ENCODE measurements at regions not wholly inside any gene's neighbourhood (a gene's known extent, or its start where the extent isn't known, plus 50 kb on each side); places are given as distances from the start of the nearest gene placed in this dataset.
"Not testable (repeated sequence)": the region's sequence is repeated elsewhere in the genome, so short reads cannot be mapped to it uniquely, and the experiment has no call there.

DNA sequence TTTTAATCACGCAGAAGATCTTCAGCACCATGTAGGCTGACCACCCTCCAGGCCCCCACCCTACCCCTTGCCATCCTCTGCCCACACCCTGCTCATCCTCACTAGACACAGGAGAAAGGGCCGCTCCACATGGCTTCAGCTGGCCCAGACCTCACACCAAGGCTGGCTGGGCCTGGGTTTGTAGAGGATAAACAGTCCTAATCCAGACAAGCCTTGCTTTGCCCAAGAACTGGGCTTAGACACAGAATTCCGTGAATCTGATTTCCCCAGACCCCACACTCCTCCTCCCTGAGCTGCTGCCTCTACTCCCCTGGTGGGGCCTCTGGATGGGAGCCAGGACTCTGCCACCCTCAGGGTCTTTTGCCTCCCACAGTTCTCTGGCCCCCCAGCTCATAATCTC, 185.3 kb downstream of the CYP26B1 start:
- DNase-seq (ENCODE audit: extremely low read depth in 1 of 2, low read depth in 1 of 2): no peak

DNA sequence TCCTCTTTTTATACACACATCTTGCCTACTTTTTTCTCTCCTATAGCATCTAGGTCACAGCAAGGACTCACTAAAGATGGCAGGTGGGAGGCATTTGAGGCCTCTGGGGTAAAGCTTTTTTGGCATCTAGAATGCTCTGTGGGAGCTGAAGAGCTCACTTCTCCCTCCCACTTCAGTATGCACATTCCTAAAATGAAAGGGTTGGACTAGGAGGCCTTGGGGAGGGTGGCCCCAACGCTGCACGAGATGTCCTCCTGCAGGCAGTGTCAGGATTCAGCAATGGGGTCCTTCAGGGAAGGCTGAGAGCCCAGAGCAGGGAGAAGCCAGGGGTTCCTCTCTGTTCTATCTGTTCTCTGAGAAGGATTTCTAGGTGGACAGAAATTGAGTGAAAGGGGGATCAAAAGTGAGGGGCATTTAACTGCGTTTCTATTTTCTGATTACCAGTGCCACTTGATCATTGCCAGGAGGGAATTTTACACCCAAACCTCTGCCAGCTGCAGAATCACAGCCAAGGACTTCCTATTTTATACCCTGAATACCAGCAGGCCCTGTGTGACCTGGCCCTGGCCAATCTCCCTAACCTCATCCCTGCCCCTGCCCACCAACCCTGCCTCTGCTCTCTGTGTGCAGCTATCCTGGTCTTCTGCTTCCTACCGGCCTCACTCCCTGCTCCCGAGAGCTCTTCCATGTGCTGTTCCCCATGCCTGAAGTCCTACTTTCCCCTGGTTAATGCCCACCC, 186.2 kb downstream of the CYP26B1 start:
- no peak for DNase-seq (ENCODE audit: extremely low read depth in 1 of 2, low read depth in 1 of 2)

GRCh38 chr2:71959494-71959893, 188.2 kb downstream of the CYP26B1 start:
- no peak for DNase-seq (ENCODE audit: extremely low read depth in 1 of 2, low read depth in 1 of 2)

DNA sequence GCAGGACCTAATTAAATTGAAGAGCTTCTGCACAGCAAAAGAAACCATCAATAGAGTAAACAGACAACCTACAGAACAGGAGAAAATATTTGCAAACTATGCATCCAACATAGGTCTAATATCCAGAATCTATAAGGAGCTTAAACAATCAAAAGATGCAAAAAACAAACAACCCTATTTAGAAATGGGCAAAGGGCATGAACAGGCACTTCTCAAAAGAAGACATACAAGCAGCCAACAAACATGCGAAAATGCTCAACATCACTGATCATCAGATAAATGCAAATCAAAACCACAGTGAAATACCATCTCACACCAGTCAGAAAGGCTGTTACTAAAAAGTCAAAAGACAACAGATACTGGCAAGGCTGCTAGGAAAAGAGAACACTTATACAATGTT, 189.2 kb downstream of the CYP26B1 start:
- not testable (repeated sequence) for DNase-seq (ENCODE audit: extremely low read depth in 1 of 2, low read depth in 1 of 2)

DNA sequence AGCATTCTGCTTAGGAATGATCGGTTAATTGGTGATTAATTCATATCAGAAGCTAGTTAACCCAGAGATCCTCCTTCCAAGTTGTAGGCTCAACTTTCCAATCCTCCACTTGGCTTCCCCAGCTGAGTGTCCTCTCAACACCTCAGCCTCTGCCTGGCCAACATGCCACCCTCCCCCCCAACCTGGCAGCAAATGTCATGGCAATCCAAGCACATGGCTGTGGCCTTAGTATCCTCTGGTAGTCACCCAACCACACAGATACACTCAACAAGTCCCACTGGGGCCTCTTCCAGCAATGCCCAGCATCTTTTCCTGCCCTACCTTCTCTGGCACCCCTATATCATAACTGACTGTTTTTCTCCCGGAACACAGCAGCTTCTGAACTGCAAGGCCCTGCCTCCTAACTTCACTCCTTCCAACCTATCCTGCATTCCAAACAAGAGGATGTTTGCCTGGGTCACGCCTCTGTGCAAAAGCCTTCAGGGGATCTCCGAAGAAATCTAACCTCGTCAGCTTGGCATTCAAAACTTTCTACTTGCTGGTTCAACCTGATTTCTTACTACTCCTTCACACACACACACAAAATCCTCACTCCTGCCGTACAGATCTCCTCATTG, 195.0 kb downstream of the CYP26B1 start:
- DNase-seq (ENCODE audit: extremely low read depth in 1 of 2, low read depth in 1 of 2): no peak

DNA sequence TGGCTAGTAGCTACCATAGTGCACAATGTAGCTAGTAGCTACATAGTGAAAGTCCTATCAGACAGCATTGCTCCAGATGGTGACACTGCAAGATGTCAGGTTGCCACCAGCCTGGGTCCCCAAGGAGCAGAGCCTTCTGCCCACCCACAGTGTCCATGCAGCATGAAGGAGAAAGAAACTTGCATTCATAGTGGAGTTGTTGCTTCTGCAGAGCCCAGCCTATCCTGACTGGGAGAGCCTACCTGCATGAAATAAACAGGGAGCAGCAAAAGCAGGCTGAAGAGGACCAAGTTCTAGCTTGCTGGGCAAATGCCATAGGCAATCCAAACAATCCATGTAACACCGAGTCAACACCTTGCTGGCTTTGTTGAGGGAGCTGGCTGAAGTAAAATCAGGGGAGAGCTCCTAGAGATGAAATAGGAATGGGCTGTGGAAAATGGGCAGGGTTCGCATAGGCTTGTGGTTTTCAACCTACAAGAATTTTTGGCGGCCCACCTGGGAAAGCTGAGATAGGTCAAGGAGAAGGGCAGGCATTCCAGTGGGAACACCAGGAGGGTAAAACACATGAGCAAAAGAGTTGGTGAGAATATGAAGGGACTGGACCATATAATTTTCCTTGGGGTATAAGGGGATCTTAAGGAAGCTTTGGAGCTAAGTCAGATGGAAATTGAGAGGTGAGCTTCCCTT, 195.8 kb downstream of the CYP26B1 start:
- no peak for DNase-seq (ENCODE audit: extremely low read depth in 1 of 2, low read depth in 1 of 2)

DNA sequence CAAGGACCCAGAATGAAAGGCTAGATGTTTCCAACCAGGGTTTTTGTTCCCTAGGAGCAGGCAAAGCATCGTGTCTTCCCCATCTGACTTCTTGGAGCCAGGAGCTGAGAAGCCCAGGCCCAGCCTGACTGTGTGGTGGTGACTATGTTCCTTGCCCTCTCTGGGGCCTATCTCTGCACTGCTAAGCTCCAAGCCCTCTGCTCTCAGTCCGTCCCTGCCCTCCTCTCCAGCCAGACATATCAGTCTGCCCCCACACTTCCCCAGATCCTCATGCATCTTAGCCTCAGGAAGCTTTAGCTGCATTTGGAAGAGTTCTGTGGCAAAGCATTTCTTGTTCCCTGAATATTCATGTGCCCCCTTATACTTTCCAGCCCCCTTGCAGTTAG, 196.6 kb downstream of the CYP26B1 start:
- no peak for DNase-seq (ENCODE audit: extremely low read depth in 1 of 2, low read depth in 1 of 2)

DNA sequence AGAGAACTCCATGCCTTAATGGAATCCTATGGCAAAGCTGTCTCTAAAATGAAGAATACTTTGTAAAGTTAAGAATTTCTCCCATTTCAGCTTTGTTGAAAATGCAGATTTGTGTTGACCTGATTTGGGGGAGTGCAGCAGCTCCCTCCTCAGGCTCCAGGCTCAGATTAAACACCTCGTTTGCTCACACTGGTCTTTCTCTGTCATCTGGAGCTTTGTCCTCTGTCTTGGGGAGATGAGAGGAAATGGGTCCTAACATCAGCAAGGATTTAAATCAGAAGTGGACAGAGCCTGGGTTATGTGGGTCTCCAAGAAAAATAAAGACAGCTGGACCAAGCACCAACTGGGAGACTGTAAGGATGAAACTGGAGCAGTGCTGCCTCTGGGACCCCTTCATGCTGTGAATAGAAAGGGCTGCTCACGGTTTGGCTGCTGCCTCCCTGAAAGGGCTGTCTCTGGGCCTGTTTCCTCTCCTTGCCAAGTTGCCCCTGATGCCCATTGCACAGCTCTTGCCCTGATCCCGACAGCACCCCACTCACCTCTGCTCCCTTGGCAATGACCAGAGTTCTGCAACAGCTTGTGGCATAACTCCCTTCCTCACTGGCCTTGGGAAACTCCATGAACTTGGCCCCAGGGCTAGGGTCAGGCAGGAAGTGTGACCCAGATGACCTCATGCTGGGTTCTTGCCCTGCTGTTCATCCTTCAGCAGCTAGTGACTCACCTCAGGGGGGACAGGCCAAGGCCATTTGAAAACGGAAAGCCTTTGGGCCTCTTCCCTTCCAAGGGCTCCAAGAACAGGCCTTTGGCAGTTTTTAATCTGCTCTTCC, 197.2 kb downstream of the CYP26B1 start:
- no peak for DNase-seq (ENCODE audit: extremely low read depth in 1 of 2, low read depth in 1 of 2)

- DNase-seq (ENCODE audit: extremely low read depth in 1 of 2, low read depth in 1 of 2): no peak
Observed at GRCh38 chr2:71949537-71949798, 198.2 kb downstream of the CYP26B1 start.

GRCh38 chr2:71948781-71949536, 198.7 kb downstream of the CYP26B1 start:
- no peak for DNase-seq (ENCODE audit: extremely low read depth in 1 of 2, low read depth in 1 of 2)

- DNase-seq (ENCODE audit: extremely low read depth in 1 of 2, low read depth in 1 of 2): no peak
Observed at GRCh38 chr2:71947809-71948208, 199.9 kb downstream of the CYP26B1 start.

GRCh38 chr2:71945603-71945959, 202.1 kb downstream of the CYP26B1 start:
- no peak for DNase-seq (ENCODE audit: extremely low read depth in 1 of 2, low read depth in 1 of 2)

GRCh38 chr2:71944806-71945602, 202.7 kb downstream of the CYP26B1 start:
- DNase-seq (ENCODE audit: extremely low read depth in 1 of 2, low read depth in 1 of 2): no peak

DNA sequence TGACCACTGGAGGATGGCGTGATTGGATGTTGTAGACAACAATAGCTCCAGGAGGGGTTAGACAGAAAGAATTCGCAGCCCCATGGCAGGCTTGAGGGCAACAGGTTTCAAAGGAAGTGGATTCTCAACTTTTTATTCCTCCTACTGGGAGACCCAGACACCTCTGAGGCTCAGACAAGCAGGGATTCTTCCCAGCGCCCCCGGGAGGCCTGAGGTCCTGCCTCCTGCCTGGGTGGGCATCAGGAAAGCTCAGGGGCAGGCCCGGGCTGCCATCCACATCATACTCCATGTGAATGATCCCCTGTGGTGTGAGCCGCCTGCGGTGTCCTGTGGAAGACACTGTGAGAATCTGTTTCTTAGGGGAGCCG, 203.5 kb downstream of the CYP26B1 start:
- DNase-seq (ENCODE audit: extremely low read depth in 1 of 2, low read depth in 1 of 2): no peak

- no peak for DNase-seq (ENCODE audit: extremely low read depth in 1 of 2, low read depth in 1 of 2)
Observed at GRCh38 chr2:71943238-71944182, 204.2 kb downstream of the CYP26B1 start.

DNA sequence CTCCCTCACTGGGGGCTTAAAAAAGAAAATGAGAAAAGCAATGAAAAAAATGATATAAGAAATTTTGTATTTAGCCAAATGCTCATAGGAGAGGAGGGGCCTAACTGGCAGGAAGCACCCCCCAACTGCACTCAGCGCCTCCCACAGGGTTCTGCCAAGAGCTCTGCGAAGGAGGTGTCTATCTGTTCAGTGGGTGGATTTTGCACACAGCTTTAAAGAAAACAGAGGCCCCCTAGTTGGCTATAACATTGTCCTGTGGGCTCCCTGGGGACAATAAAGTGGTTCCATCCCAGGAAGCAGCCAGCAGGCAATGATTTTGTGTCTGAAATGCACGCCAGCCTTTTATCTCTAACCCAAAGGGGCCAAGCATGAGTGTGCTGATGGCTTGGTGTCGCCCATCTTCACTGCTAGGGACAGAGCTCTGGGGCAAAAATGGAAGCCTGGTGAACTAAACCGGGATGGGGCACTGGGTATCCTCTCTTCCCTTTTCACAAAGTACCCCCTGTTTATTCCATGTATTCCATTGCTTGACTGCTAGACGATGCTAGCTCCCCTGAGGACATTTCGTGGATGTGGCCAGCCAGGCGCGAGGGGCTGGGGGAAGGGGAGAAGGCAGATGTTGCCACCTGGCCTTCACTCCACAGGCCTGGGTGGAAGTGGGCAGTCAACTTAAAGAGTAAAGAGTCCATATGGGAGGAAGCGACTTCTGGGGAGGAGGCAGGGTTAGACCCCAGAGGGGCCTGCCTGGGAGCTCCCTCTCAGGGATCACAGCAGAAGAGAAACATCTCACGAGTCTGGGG, 205.7 kb downstream of the CYP26B1 start:
- DNase-seq (ENCODE audit: extremely low read depth in 1 of 2, low read depth in 1 of 2): no peak

GRCh38 chr2:71940695-71941094, 207.0 kb downstream of the CYP26B1 start:
- no peak for DNase-seq (ENCODE audit: extremely low read depth in 1 of 2, low read depth in 1 of 2)
